Right atrium auricular region (tissue), 2 donors: ENCODE measurements at regions not wholly inside any gene's neighbourhood (a gene's known extent, or its start where the extent isn't known, plus 50 kb on each side); places are given as distances from the start of the nearest gene placed in this dataset.

Experiments used
- DNase-seq: peaks from one replicate; pipeline ENCODE4 v3.0.0-alpha.2; 2019; ENCODE audit warnings: low spot score
- H3K27ac ChIP-seq, 2 donors: fragments of 200-600 bp; sonication (generic); 1 replicate in 1 of 2; 2 replicates in 1 of 2; pipeline ENCODE4 v1.5.1; 2016 to 2019
- H3K27me3 ChIP-seq, 2 donors: fragments of 200-600 bp; sonication (generic); one replicate each; pipeline versions ENCODE4 v1.5.1 to v1.6.0; 2017 to 2019
- H3K36me3 ChIP-seq: fragments of 200-600 bp; sonication (generic); one replicate; pipeline ENCODE4 v1.5.1; 2016
- H3K4me1 ChIP-seq, 2 donors: fragments of 200-600 bp; sonication (generic); one replicate each; pipeline versions ENCODE4 v1.5.1 to v1.6.0; 2017 to 2019
- H3K4me3 ChIP-seq, 2 donors: fragments of 200-600 bp; sonication (generic); 1 replicate in 1 of 2; 2 replicates in 1 of 2; pipeline ENCODE4 v1.5.1; 2017 to 2019; ENCODE audit warnings: mild to moderate bottlenecking in 1 of 2, moderate library complexity in 1 of 2
- H3K9me3 ChIP-seq, 2 donors: fragments of 200-600 bp; sonication (generic); one replicate each; pipeline ENCODE4 v1.5.1; 2019
- CTCF ChIP-seq, 2 donors: fragments of 200-600 bp; sonication (generic); IDR thresholded peaks; one replicate each; pipeline ENCODE4 v1.5.1; 2019; ENCODE audit warnings: antibody characterized with exemption in 2 of 2

GRCh38 chr10:44476409-44477045 lies 91.6 kb upstream of the CXCL12 start:
- H3K4me3 ChIP-seq = no peak overlapping the region
- DNase-seq = no peak
- no peak for TF ChIP-seq CTCF (IDR thresholded peaks at IDR 0.05)

GRCh38 chr10:44477046-44477425 lies 92.1 kb upstream of the CXCL12 start:
- H3K36me3 ChIP-seq = no peaks in the 10 kb centered on the region
- TF ChIP-seq CTCF (IDR thresholded peaks at IDR 0.05) = no peak
- no peak for DNase-seq
- H3K4me1 ChIP-seq = peaks cover 0 to 21% of the 10 kb centered on the region in 2 donors
- H3K27ac ChIP-seq = no peak overlapping the region
- no peaks in the 10 kb centered on the region for H3K9me3 ChIP-seq
- H3K4me3 ChIP-seq = no peak overlapping the region
- H3K27me3 ChIP-seq = no peaks in the 10 kb centered on the region

More at GRCh38 chr10:44476409-44477045, 91.6 kb upstream of the CXCL12 start:
- H3K9me3 ChIP-seq = no peaks in the 10 kb centered on the region
- peaks cover 0 to 21% of the 10 kb centered on the region in 2 donors for H3K4me1 ChIP-seq
- no peaks in the 10 kb centered on the region for H3K36me3 ChIP-seq
- no peaks in the 10 kb centered on the region for H3K27me3 ChIP-seq
- H3K27ac ChIP-seq = no peak overlapping the region

GRCh38 chr10:44478040-44478439 lies 93.1 kb upstream of the CXCL12 start:
- no peak for DNase-seq
- Histone ChIP-seq H3K27me3 (no peaks in the 10 kb centered on the region), H3K9me3 (no peaks in the 10 kb centered on the region), H3K4me3 (no peak overlapping the region), H3K27ac (no peak overlapping the region), H3K36me3 (no peaks in the 10 kb centered on the region), H3K4me1 (peaks cover 0 to 21% of the 10 kb centered on the region in 2 donors)
- TF ChIP-seq CTCF (IDR thresholded peaks at IDR 0.05) = no peak

GRCh38 chr10:44478876-44479705 lies 94.2 kb upstream of the CXCL12 start:
- no peak for DNase-seq
- peaks cover 0 to 21% of the 10 kb centered on the region in 2 donors for H3K4me1 ChIP-seq

GRCh38 chr10:44492678-44493077 lies 107.8 kb upstream of the CXCL12 start:
- no peaks in the 10 kb centered on the region for H3K4me1 ChIP-seq
- H3K27me3 ChIP-seq = no peaks in the 10 kb centered on the region
- DNase-seq = no peak

More at GRCh38 chr10:44478876-44479705, 94.2 kb upstream of the CXCL12 start:
- no peaks in the 10 kb centered on the region for H3K36me3 ChIP-seq
- no peaks in the 10 kb centered on the region for H3K27me3 ChIP-seq
- no peak overlapping the region for H3K4me3 ChIP-seq
- H3K27ac ChIP-seq = no peak overlapping the region
- no peaks in the 10 kb centered on the region for H3K9me3 ChIP-seq
- no peak for TF ChIP-seq CTCF (IDR thresholded peaks at IDR 0.05)

More at GRCh38 chr10:44492678-44493077, 107.8 kb upstream of the CXCL12 start:
- Histone ChIP-seq H3K4me3 (no peak overlapping the region), H3K27ac (no peak overlapping the region), H3K9me3 (no peaks in the 10 kb centered on the region), H3K36me3 (no peaks in the 10 kb centered on the region)
- TF ChIP-seq CTCF (IDR thresholded peaks at IDR 0.05) = no peak
